SJSA1 (cell line): ENCODE measurements at regions not wholly inside any gene's neighbourhood (a gene's known extent, or its start where the extent isn't known, plus 50 kb on each side); places are given as distances from the start of the nearest gene placed in this dataset.
"Not testable (repeated sequence)": the region's sequence is repeated elsewhere in the genome, so short reads cannot be mapped to it uniquely, and the experiment has no call there.

ENCODE experiments used
- DNase-seq, 2 experiments: peaks; one replicate each; pipeline ENCODE4 v3.0.0-alpha.2; 2015 to 2020; ENCODE audit warnings: low spot score in 2 of 2, low read depth in 1 of 2
- H3K27ac ChIP-seq: fragments of 250-450 bp; sonication (Bioruptor Pico); 2 replicates; pipeline ENCODE4 v1.5.1; 2020; ENCODE audit warnings: mild to moderate bottlenecking, moderate library complexity
- H3K27me3 ChIP-seq: fragments of 250-450 bp; sonication (Bioruptor Pico); replicated peaks from 2 replicates; pipeline ENCODE4 v1.5.1; 2020; ENCODE audit warnings: mild to moderate bottlenecking, moderate library complexity
- H3K36me3 ChIP-seq: fragments of 250-450 bp; sonication (Bioruptor Pico); 2 replicates; pipeline ENCODE4 v1.5.1; 2020; ENCODE audit warnings: mild to moderate bottlenecking
- H3K4me1 ChIP-seq: fragments of 250-450 bp; sonication (Bioruptor Pico); replicated peaks from 2 replicates; pipeline ENCODE4 v1.6.1; 2021; ENCODE audit warnings: mild to moderate bottlenecking
- H3K4me3 ChIP-seq: fragments of 250-450 bp; sonication (Bioruptor Pico); 2 replicates; pipeline ENCODE4 v1.5.1; 2020; ENCODE audit warnings: mild to moderate bottlenecking
- H3K9me3 ChIP-seq: fragments of 250-450 bp; sonication (Bioruptor Pico); replicated peaks from 2 replicates; pipeline ENCODE4 v1.5.1; 2020; ENCODE audit warnings: mild to moderate bottlenecking

DNA sequence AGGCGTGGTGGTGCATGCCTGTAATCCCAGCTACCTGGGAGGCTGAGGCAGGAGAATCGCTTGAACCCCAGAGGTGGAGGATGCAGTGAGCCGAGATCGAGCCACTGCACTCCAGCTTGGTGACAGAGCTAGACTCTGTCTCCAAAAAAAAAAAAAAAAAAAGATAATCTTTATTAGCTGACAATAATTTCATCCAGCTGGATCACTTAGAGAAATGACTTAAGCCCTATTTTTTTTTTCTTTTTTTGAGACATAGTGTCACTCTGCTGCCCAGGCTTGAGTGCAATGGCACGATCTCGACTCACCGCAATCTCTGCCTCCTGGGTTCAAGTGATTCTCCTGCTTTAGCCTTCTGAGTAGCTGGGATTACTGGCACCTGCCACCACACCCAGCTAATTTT lies 51.6 kb upstream of the MAP4K4 start:
- not testable (repeated sequence) for H3K36me3 ChIP-seq, H3K27me3 ChIP-seq, DNase-seq, H3K27ac ChIP-seq, H3K4me3 ChIP-seq, H3K4me1 ChIP-seq, H3K9me3 ChIP-seq

DNA sequence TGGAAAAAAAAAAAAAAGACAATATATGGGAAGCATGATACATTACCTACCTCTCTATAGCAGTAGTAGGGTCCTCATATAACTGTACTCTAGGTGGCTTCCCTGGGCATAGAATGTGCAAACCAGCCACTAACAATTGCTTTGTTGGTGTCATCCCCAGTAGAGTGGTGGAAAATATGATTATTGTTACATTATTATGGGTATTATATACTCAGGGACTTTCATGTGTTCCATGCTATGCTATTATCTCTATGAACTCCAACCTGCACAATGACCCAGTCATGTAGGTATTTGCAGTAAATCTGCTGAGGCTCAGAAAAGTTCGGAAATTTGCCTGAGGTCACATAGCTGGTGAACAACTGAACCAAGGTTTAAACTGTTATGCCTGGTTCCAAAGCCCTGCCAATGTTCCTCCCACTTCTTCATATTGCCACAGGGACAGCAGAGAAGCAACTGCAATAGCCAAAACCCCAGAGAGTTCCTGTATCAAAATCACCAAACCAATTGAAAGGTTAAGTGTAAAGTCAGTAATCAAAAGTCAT lies 52.6 kb upstream of the MAP4K4 start:
- no peak for DNase-seq
- Histone ChIP-seq H3K36me3 (no peaks in the 10 kb centered on the region), H3K27me3 (no peaks in the 10 kb centered on the region), H3K27ac (no peak overlapping the region), H3K4me1 (no peaks in the 10 kb centered on the region), H3K4me3 (no peak overlapping the region), H3K9me3 (no peaks in the 10 kb centered on the region)

DNA sequence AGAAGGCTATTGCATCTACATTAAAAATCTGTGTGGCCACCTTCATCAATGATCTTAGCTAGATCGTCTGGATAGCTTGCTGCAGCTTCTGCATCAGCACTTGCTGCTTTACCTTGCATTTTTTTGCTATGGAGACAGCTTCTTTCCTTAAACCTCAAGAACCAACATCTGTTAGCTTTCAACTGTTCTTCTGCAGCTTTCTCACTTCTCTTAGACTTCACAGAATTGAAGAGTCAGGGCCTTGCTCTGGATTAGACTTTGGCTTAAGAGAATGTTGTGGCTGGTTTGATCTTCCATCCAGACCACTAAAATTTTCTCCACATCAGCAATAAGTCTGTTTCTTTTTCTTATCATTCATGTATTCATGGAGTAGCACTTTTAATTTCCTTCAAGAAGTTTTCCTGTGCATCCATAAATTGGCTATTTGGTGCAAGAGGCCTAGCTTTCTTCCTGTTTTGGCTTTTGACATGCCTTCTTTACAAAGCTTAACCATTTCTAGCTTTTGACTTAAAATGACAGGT lies 54.4 kb upstream of the MAP4K4 start:
- Histone ChIP-seq H3K36me3 (no peaks in the 10 kb centered on the region), H3K27ac (no peak overlapping the region), H3K4me3 (no peak overlapping the region), H3K4me1 (no peaks in the 10 kb centered on the region), H3K27me3 (no peaks in the 10 kb centered on the region), H3K9me3 (no peaks in the 10 kb centered on the region)
- no peak for DNase-seq

DNA sequence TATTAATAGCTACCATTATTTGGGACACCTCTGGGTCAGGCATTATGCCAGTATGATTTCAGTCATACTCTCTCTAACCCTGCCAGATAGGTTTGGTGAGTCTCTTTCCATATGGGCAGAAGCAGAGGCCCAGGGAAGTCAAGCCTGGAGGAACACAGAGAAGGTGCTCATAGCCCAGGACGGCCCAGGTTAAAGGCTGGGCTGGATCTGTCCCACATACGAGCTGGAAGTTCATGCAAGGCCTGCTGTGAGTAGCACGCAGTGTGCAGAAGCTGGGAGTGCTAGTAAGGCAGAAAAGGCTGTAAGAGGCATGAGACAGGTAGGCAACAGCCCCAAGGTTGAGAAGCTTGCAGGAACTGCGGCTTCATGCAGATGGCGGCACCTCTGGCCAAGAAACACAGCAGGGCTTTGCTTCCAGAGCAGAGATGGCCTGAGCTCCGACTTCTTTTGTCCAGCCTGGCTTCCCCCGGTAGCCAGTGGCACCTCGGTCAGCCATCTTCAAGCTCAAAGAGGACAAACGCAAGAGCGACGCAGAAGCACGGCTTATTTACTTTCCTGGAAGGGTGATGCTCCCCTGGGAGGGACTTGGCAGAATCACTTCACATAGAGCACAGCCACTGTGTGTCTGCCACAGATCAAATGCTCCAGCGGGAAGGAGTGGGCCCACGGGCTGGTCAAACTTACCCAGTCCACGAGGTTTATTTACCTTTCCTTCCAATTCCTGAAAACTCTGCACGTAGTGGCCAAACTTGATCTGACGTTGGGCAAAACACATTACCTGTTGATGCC lies 58.5 kb upstream of the MAP4K4 start:
- no peaks in the 10 kb centered on the region for H3K27me3 ChIP-seq
- no peaks in the 10 kb centered on the region for H3K4me1 ChIP-seq
- no peak overlapping the region for H3K27ac ChIP-seq
- H3K4me3 ChIP-seq, result no peak overlapping the region
- H3K36me3 ChIP-seq, result no peaks in the 10 kb centered on the region
- DNase-seq, result no peak
- H3K9me3 ChIP-seq, result no peaks in the 10 kb centered on the region

DNA sequence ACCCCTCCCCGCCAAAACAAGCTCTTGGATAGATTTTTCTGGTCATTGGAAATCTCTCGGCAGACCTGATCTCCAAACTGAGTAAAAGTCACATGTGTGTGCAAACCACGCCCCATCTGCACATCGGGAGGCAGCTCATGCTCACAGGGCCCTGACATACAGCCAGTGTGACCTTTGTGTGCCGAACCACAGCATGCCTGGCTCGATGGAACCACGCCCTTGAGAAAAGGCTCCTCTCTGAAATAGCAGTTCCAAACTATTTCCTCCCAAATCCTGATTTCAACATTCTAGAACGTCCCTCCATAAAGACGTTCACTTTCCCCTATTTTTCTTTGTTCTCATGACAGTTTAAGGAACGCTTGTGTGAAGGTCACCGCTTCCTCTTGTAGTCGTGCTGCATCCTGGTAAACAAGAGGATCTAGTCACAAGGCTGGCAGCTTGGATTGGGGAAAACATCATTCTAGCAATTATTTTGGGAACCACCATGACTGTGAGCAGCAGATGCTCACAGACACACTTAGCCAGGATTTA lies 59.3 kb upstream of the MAP4K4 start:
- Histone ChIP-seq H3K27ac (no peak overlapping the region), H3K9me3 (no peaks in the 10 kb centered on the region), H3K27me3 (no peaks in the 10 kb centered on the region), H3K4me1 (no peaks in the 10 kb centered on the region), H3K4me3 (no peak overlapping the region), H3K36me3 (no peaks in the 10 kb centered on the region)
- no peak for DNase-seq

DNA sequence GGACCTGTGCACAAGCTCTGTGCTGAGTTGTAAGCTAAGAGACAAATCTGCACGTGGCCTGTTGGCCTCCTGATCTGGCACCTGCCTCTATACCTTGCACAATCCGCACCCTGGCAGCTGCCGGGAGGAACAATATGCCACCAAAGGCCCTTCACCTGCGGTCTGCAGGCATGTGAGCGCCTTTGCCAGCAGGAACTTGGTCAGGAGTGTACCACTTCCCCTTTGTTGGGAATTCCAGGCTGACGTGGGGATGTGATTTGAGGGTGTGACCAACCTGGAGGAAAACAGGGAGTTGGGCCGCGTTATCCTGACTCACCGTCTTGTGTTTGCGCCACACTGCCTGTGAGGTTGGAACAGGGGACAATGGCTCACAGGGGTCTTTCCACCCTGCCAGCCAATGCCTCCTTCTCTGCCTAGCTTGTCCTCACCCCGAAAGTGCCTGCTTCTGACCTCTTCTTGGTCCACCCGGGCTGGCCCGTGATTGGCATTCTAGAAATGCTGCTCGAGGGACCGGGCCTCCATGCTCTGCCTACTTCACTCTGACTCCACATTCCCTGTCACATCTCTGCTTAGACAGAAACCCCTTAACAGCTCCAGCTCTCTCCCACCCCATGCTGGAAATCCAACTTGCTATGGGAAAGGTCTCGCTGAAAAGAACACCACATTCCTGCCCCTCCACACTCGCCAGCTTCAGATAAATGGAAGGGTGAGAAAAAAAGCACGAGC lies 67.1 kb upstream of the MAP4K4 start:
- Histone ChIP-seq H3K27me3 (no peaks in the 10 kb centered on the region), H3K36me3 (no peaks in the 10 kb centered on the region), H3K9me3 (no peaks in the 10 kb centered on the region), H3K4me3 (no peak overlapping the region), H3K4me1 (no peaks in the 10 kb centered on the region), H3K27ac (no peak overlapping the region)
- DNase-seq, result no peak

DNA sequence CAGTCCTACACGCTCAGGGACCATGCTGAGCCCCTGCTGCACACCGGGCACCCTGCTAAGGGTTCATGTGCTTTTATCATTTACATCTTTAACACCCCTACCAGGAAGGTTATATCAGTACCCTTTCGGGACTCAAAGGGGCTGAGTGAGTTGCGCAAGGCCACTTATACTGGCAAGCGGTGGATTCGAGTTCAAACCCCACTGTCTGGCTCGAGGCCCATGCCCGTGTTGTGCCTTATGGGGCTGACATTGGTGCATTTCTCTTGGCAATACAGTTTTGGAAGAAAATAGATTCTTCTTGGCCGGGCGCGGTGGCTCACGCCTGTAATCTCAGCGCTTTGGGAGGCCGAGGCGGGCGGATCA lies 69.5 kb upstream of the MAP4K4 start:
- H3K36me3 ChIP-seq, result no peaks in the 10 kb centered on the region
- H3K4me1 ChIP-seq, result no peaks in the 10 kb centered on the region
- no peaks in the 10 kb centered on the region for H3K9me3 ChIP-seq
- H3K27ac ChIP-seq, result no peak overlapping the region
- no peak overlapping the region for H3K4me3 ChIP-seq
- no peaks in the 10 kb centered on the region for H3K27me3 ChIP-seq
- no peak for DNase-seq

DNA sequence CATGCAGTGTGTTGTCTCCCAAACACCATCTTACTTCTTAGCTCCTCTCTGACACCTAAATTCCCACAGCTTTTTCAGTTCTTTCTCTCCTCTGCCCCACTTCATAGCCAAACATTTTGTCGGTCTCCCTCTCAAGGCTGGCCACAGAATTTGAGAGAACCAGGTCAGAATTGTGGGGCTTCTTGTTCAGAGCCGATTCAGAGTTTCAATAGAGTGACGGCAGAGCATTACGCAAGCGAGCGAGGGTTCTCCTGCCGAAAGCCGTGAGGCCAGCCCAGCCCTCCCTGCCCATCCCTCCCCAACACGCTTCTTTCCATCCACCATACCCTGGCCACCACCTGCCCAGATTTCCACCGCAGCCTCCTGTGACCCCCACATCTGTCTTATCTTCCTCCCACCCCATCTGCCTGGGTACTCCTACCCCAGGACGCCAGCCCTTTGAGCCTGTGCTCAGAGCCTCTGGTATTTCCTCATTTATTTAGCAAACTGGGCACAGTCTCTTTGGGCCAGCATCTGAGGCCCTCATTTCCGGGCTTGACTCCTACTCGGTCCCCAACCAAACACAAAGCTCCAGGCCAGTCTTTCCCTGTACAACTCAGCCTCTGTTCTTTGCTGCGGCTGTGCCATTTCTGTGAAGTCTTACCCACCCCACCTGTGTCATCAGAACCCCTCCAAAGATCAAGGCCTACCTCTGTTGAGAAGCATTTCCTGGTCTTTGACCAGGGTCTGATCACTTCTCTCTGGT lies 70.0 kb upstream of the MAP4K4 start:
- no peak overlapping the region for H3K27ac ChIP-seq
- H3K4me1 ChIP-seq, result no peaks in the 10 kb centered on the region
- no peaks in the 10 kb centered on the region for H3K36me3 ChIP-seq
- no peak overlapping the region for H3K4me3 ChIP-seq
- H3K9me3 ChIP-seq, result no peaks in the 10 kb centered on the region
- no peaks in the 10 kb centered on the region for H3K27me3 ChIP-seq
- no peak for DNase-seq

DNA sequence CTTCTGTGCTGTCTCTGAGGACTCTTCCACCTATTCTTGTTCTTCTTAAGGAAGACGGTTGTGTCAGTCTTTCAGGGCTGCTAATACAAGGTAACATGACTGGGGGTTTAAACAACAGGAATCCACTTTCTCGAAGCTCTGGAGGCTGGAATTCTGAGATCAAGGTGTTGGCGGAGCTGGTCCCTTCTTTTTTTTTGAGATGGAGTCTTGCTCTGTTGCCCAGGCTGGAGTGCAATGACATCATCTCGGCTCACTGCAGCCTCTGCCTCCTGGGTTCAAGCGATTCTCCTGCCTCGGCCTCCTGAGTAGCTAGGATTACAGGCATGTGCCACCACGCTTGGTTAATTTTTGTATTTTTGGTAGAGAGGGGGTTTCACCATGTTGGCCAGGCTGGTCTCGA lies 71.7 kb upstream of the MAP4K4 start:
- not testable (repeated sequence) for H3K9me3 ChIP-seq, H3K27me3 ChIP-seq, H3K36me3 ChIP-seq, DNase-seq, H3K4me3 ChIP-seq, H3K4me1 ChIP-seq, H3K27ac ChIP-seq

DNA sequence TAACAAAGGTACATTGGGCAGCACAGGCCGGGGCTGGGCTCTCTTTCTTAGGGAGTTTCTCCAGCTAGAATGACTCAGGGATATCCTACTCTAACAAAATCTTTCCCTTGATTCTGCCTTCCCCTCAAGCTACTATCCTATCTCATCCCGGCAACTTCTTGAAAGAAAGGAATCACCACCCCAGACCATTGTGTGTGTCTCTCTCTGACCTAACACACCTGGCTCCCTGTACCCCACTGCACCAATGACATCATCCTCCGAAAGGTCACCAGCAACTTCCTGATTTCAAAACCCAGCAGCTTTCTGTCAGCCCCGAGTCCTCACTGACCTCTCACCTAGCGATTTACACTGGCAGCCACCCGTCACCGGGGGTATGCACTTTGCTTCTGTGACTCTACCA lies 72.1 kb upstream of the MAP4K4 start:
- H3K9me3 ChIP-seq, result no peaks in the 10 kb centered on the region
- H3K4me3 ChIP-seq, result no peak overlapping the region
- DNase-seq, result no peak
- no peak overlapping the region for H3K27ac ChIP-seq
- H3K27me3 ChIP-seq, result no peaks in the 10 kb centered on the region
- no peaks in the 10 kb centered on the region for H3K36me3 ChIP-seq
- no peaks in the 10 kb centered on the region for H3K4me1 ChIP-seq

DNA sequence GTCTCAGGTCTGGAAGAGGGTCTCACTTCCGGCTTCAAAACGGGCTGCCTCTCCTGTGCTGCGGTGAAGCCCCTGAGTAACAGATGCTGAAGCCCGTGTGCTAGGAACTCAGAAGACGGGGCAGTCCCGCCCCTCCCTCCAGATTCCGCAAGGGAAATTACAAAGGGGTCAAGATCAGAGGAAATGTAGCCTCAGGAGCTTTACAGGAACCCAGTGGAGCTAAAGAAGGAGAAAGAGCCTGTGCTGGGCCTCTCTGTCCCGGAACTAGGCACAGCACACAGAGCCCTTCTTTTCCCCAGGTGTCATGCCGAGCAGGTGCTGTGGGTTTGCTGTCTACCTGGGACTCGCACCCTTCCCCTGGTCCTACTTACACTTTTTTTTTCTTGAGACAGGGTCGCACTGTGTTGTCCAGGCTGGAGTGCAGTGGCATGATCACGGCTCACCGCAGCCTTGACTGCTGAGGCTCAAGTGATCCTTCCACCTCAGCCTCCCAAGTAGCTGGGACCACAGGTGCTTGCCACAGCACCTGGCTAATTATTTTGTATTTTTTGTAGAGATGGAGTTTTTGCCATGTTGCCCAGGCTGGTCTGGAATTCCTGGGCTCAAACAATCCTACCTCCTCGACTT lies 72.7 kb upstream of the MAP4K4 start:
- Histone ChIP-seq H3K36me3 (no peaks in the 10 kb centered on the region), H3K27ac (no peak overlapping the region), H3K4me3 (no peak overlapping the region), H3K9me3 (no peaks in the 10 kb centered on the region), H3K27me3 (no peaks in the 10 kb centered on the region), H3K4me1 (no peaks in the 10 kb centered on the region)
- no peak for DNase-seq

DNA sequence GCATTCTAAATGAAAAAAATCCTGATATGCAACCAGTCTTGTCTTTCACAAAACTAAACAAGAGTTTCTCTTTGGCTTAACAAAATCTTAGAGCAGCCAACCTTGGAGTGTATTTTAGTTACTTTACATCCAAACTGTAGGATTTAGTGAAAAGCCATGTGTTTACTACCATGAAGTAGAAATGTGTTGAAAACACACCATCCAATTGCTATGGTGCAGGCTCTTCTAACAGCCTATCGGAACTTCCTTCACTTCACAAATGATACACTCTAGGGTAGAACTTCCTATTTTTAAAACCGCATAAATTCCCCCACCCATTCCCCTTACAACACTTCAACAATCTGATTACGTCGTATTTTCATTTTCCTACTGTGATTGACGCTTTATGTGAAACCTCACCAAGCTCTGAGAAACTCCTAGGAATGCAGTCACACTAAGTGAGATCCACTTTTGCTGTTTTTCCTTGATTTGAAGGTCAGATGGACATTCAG lies 74.4 kb upstream of the MAP4K4 start:
- Histone ChIP-seq H3K4me1 (no peaks in the 10 kb centered on the region), H3K27ac (no peak overlapping the region), H3K9me3 (no peaks in the 10 kb centered on the region), H3K27me3 (no peaks in the 10 kb centered on the region), H3K36me3 (no peaks in the 10 kb centered on the region), H3K4me3 (no peak overlapping the region)
- DNase-seq, result no peak
